HEK293 (cell line): ENCODE measurements at regions not wholly inside any gene's neighbourhood (a gene's known extent, or its start where the extent isn't known, plus 50 kb on each side); places are given as distances from the start of the nearest gene placed in this dataset.

ENCODE experiments used
- CTCF ChIA-PET: fragments of 350-600 bp; formaldehyde crosslinking; extraction: SDS; loops from one replicate; lab custom pipeline; 2021; ENCODE audit warnings: antibody characterized with exemption; lab: Yijun Ruan, JAX
- POLR2A ChIA-PET: fragments of 300-600 bp; formaldehyde crosslinking; extraction: SDS; loops from one replicate; lab custom pipeline; 2020; ENCODE audit warnings: antibody characterized with exemption, inconsistent platforms; lab: Yijun Ruan, JAX
- H3K27ac ChIP-seq: fragments of 200-500 bp; sonication (Bioruptor generic); 2 replicates; pipeline ENCODE4 v1.5.1; 2014; ENCODE audit warnings: low read depth, low read length, control low read depth, inconsistent platforms; ENCODE audit errors: extremely low read depth
- H3K36me3 ChIP-seq, 2 experiments: fragments of 200-500 bp in 1 of 2; sonication (Bioruptor generic) in 1 of 2; 1 replicate in 1 of 2; 2 replicates in 1 of 2; pipeline ENCODE4 v1.5.1; 2014 to 2017; ENCODE audit warnings: inconsistent platforms in 2 of 2, low read length in 2 of 2; ENCODE audit not compliant: control insufficient read depth in 2 of 2, insufficient read depth in 1 of 2
- H3K4me1 ChIP-seq: fragments of 200-500 bp; sonication (Bioruptor generic); 2 replicates; pipeline ENCODE4 v1.5.1; 2014; ENCODE audit warnings: mild to moderate bottlenecking, low read length, inconsistent platforms; ENCODE audit not compliant: control insufficient read depth, insufficient read depth
- H3K4me3 ChIP-seq: 2 replicates; pipeline ENCODE4 v1.5.1; 2011; ENCODE audit warnings: low read depth, mild to moderate bottlenecking, control low read depth, low read length, moderate library complexity
- H3K9me3 ChIP-seq: fragments of 200-500 bp; sonication (Bioruptor generic); 2 replicates; pipeline ENCODE4 v1.5.1; 2014; ENCODE audit warnings: low read depth, low read length, inconsistent platforms; ENCODE audit not compliant: control insufficient read depth, insufficient read depth
- ELK4 ChIP-seq: IDR thresholded peaks from 2 replicates; pipeline ENCODE4 v1.6.1; 2011; ENCODE audit warnings: mild to moderate bottlenecking, low read depth, low read length, borderline replicate concordance
- GLI2 ChIP-seq: fragments of 450-650 bp; formaldehyde crosslinking; IDR thresholded peaks from 2 replicates; pipeline ENCODE4; 2017; ENCODE audit warnings: missing biosample characterization, missing genetic modification characterization, low read depth, borderline replicate concordance
- MZF1 ChIP-seq: fragments of 450-650 bp; formaldehyde crosslinking; IDR thresholded peaks from 2 replicates; pipeline ENCODE4 v1.5.1; 2017; ENCODE audit warnings: missing biosample characterization, missing genetic modification characterization, borderline replicate concordance
- PRDM6 ChIP-seq: fragments of 450-650 bp; formaldehyde crosslinking; IDR thresholded peaks from 2 replicates; pipeline ENCODE4 v1.5.1; 2017; ENCODE audit warnings: missing biosample characterization, missing genetic modification characterization
- TCF7L2 ChIP-seq: IDR thresholded peaks from 2 replicates; pipeline ENCODE4 v1.6.1; 2011; ENCODE audit warnings: low read depth, mild to moderate bottlenecking, inconsistent platforms, low read length, moderate library complexity, borderline replicate concordance
- ZBTB1 ChIP-seq: fragments of 450-650 bp; formaldehyde crosslinking; IDR thresholded peaks from 2 replicates; pipeline ENCODE4 v1.5.1; 2016; ENCODE audit warnings: missing biosample characterization, missing genetic modification characterization
- ZBTB17 ChIP-seq: fragments of 450-650 bp; formaldehyde crosslinking; IDR thresholded peaks from 2 replicates; pipeline ENCODE4 v1.5.1; 2016; ENCODE audit warnings: missing biosample characterization, missing genetic modification characterization
- ZBTB49 ChIP-seq: fragments of 450-650 bp; formaldehyde crosslinking; IDR thresholded peaks from 2 replicates; pipeline ENCODE4 v1.5.1; 2016; ENCODE audit warnings: missing biosample characterization, missing genetic modification characterization, low read depth
- ZFHX2 ChIP-seq: fragments of 450-650 bp; formaldehyde crosslinking; conservative IDR thresholded peaks from 2 replicates; pipeline ENCODE4 v1.5.1; 2016; ENCODE audit warnings: missing biosample characterization, missing genetic modification characterization
- ZNF16 ChIP-seq: fragments of 450-650 bp; formaldehyde crosslinking; IDR thresholded peaks from 2 replicates; pipeline ENCODE4 v1.5.1; 2016; ENCODE audit warnings: low read depth, missing biosample characterization, missing genetic modification characterization
- ZNF302 ChIP-seq: fragments of 450-650 bp; formaldehyde crosslinking; IDR thresholded peaks from 2 replicates; pipeline ENCODE4 v1.5.1; 2016; ENCODE audit warnings: missing biosample characterization, missing genetic modification characterization, low read depth
- ZNF311 ChIP-seq: fragments of 450-650 bp; formaldehyde crosslinking; IDR thresholded peaks from 2 replicates; pipeline ENCODE4 v1.5.1; 2017; ENCODE audit warnings: missing biosample characterization, missing genetic modification characterization, borderline replicate concordance
- ZNF529 ChIP-seq: fragments of 450-650 bp; formaldehyde crosslinking; IDR thresholded peaks from 2 replicates; pipeline ENCODE4 v1.5.1; 2017; ENCODE audit warnings: missing genetic modification characterization, missing biosample characterization; ENCODE audit not compliant: insufficient replicate concordance
- ZNF530 ChIP-seq: fragments of 450-650 bp; formaldehyde crosslinking; IDR thresholded peaks from 2 replicates; pipeline ENCODE4 v1.5.1; 2016; ENCODE audit warnings: low read depth, missing biosample characterization, missing genetic modification characterization
- ZNF626 ChIP-seq: fragments of 450-650 bp; sonication (Bioruptor Pico); formaldehyde crosslinking; IDR thresholded peaks from 2 replicates; pipeline ENCODE4 v1.5.1; 2018; ENCODE audit warnings: missing biosample characterization, missing genetic modification characterization, inconsistent platforms
- ZNF670 ChIP-seq: fragments of 450-650 bp; formaldehyde crosslinking; IDR thresholded peaks from 2 replicates; pipeline ENCODE4 v1.5.1; 2016; ENCODE audit warnings: missing biosample characterization, missing genetic modification characterization, low read depth
- ZNF692 ChIP-seq: fragments of 450-650 bp; formaldehyde crosslinking; IDR thresholded peaks from 2 replicates; pipeline ENCODE4 v1.5.1; 2016; ENCODE audit warnings: missing biosample characterization, missing genetic modification characterization
- ZNF76 ChIP-seq: fragments of 450-650 bp; formaldehyde crosslinking; IDR thresholded peaks from 2 replicates; pipeline ENCODE4; 2016; ENCODE audit warnings: low read depth, missing biosample characterization, missing genetic modification characterization, borderline replicate concordance
- ZNF768 ChIP-seq: fragments of 450-650 bp; formaldehyde crosslinking; IDR thresholded peaks from 2 replicates; pipeline ENCODE4 v1.5.1; 2018; ENCODE audit warnings: missing biosample characterization, mild to moderate bottlenecking, missing genetic modification characterization
- ZNF777 ChIP-seq: fragments of 450-650 bp; formaldehyde crosslinking; IDR thresholded peaks from 2 replicates; pipeline ENCODE4 v1.5.1; 2017; ENCODE audit warnings: missing biosample characterization, missing genetic modification characterization, borderline replicate concordance
- ZNF785 ChIP-seq: fragments of 450-650 bp; formaldehyde crosslinking; IDR thresholded peaks from 2 replicates; pipeline ENCODE4 v1.5.1; 2016; ENCODE audit warnings: missing biosample characterization, missing genetic modification characterization

- ChIA-PET POLR2A (no interaction called here), CTCF (no interaction called here)
- Histone ChIP-seq H3K4me1 (no peaks in the 10 kb centered on the region), H3K4me3 (no peak overlapping the region), H3K27ac (no peak overlapping the region), H3K9me3 (no peaks in the 10 kb centered on the region), H3K36me3 (no peaks in the 10 kb centered on the region)
- no peak for TF ChIP-seq ZNF777 (tag by site-specific recombination)
- no peak for TF ChIP-seq ZNF302
- no peak for TF ChIP-seq ZNF529 (tag by site-specific recombination)
- no peak for TF ChIP-seq ZNF16 (tag by site-specific recombination)
- no peak for TF ChIP-seq ZFHX2
- no peak for TF ChIP-seq ZNF626 (tag by site-specific recombination)
- no peak for TF ChIP-seq ZNF76 (tag by site-specific recombination)
- no peak for TF ChIP-seq ZBTB1 (tag by site-specific recombination)
- TF ChIP-seq GLI2, result no peak
- TF ChIP-seq ZNF785 (tag by site-specific recombination), result no peak
- TF ChIP-seq ZBTB49 (tag by site-specific recombination), result no peak
Measured at GRCh38 chr2:2769481-2770431, 438.7 kb upstream of the MYT1L start.

GRCh38 chr2:2768476-2768875 lies 437.4 kb upstream of the MYT1L start:
- no peaks in the 10 kb centered on the region for H3K9me3 ChIP-seq
- no peak overlapping the region for H3K27ac ChIP-seq
- H3K4me1 ChIP-seq, result no peaks in the 10 kb centered on the region
- TF ChIP-seq PRDM6 (tag by site-specific recombination) (no peak), ZNF692 (tag by site-specific recombination) (no peak), ZNF670 (no peak), ZNF311 (tag by site-specific recombination) (no peak), ZBTB1 (tag by site-specific recombination) (no peak), ELK4 (no peak), ZBTB17 (no peak), TCF7L2 (no peak), ZNF768 (tag by site-specific recombination) (no peak), ZNF530 (tag by site-specific recombination) (no peak), MZF1 (no peak)
- CTCF ChIA-PET, result no interaction called here
- H3K4me3 ChIP-seq, result no peak overlapping the region
- no peaks in the 10 kb centered on the region for H3K36me3 ChIP-seq
- POLR2A ChIA-PET, result no interaction called here
